ENCODE measurements at regions not wholly inside any gene's neighbourhood (a gene's known extent, or its start where the extent isn't known, plus 50 kb on each side); places are given as distances from the start of the nearest gene placed in this dataset.
"Not testable (repeated sequence)": the region's sequence is repeated elsewhere in the genome, so short reads cannot be mapped to it uniquely, and the experiment has no call there.

GRCh38 chr10:78457804-78458482, 424.3 kb downstream of the RPS24 start:
- DNase-seq (ENCODE audit: low read depth in 3 of 3), result no peak

GRCh38 chr10:78458983-78459638, 425.4 kb downstream of the RPS24 start:
- no peak for DNase-seq (ENCODE audit: low read depth in 3 of 3)

- no peak for DNase-seq (ENCODE audit: low read depth in 3 of 3)
Measured at GRCh38 chr10:78459639-78460037, 426.0 kb downstream of the RPS24 start.

GRCh38 chr10:78460204-78460603, 426.5 kb downstream of the RPS24 start:
- DNase-seq (ENCODE audit: low read depth in 3 of 3), result no peak

GRCh38 chr10:78461333-78461732, 427.7 kb downstream of the RPS24 start:
- no peak for DNase-seq (ENCODE audit: low read depth in 3 of 3)

GRCh38 chr10:78462176-78462575, 428.5 kb downstream of the RPS24 start:
- no peak for DNase-seq (ENCODE audit: low read depth in 3 of 3)

- no peak for DNase-seq (ENCODE audit: low read depth in 3 of 3)
Measured at GRCh38 chr10:78462726-78463228, 429.1 kb downstream of the RPS24 start.

- no peak for DNase-seq (ENCODE audit: low read depth in 3 of 3)
Measured at GRCh38 chr10:78464118-78464855, 430.6 kb downstream of the RPS24 start.

- DNase-seq (ENCODE audit: low read depth in 3 of 3), result no peak
Measured at GRCh38 chr10:78464856-78465267, 431.2 kb downstream of the RPS24 start.

- DNase-seq (ENCODE audit: low read depth in 3 of 3), result no peak
Measured at GRCh38 chr10:78465431-78465830, 431.8 kb downstream of the RPS24 start.

- DNase-seq (ENCODE audit: low read depth in 3 of 3), result no peak
Measured at GRCh38 chr10:78467496-78468106, 433.9 kb downstream of the RPS24 start.

GRCh38 chr10:78468731-78469130, 435.1 kb downstream of the RPS24 start:
- DNase-seq (ENCODE audit: low read depth in 3 of 3), result not testable (repeated sequence)

GRCh38 chr10:78470267-78471103, 436.8 kb downstream of the RPS24 start:
- DNase-seq (ENCODE audit: low read depth in 3 of 3), result no peak

- DNase-seq (ENCODE audit: low read depth in 3 of 3), result no peak
Measured at GRCh38 chr10:78471326-78471722, 437.7 kb downstream of the RPS24 start.

- DNase-seq (ENCODE audit: low read depth in 3 of 3), result no peak
Measured at GRCh38 chr10:78471723-78472550, 438.3 kb downstream of the RPS24 start.

- no peak for DNase-seq (ENCODE audit: low read depth in 3 of 3)
Measured at GRCh38 chr10:78472551-78472890, 438.9 kb downstream of the RPS24 start.

GRCh38 chr10:78473006-78473405, 439.3 kb downstream of the RPS24 start:
- no peak for DNase-seq (ENCODE audit: low read depth in 3 of 3)

- DNase-seq (ENCODE audit: low read depth in 3 of 3), result no peak
Measured at GRCh38 chr10:78474743-78475142, 441.1 kb downstream of the RPS24 start.

- DNase-seq (ENCODE audit: low read depth in 3 of 3), result no peak
Measured at GRCh38 chr10:78475437-78475836, 441.8 kb downstream of the RPS24 start.

- no peak for DNase-seq (ENCODE audit: low read depth in 3 of 3)
Measured at GRCh38 chr10:78476156-78476555, 442.5 kb downstream of the RPS24 start.

- no peak for DNase-seq (ENCODE audit: low read depth in 3 of 3)
Measured at GRCh38 chr10:78476844-78477243, 443.2 kb downstream of the RPS24 start.
